Inferior parietal cortex (tissue), 1 donor: ENCODE measurements at regions not wholly inside any gene's neighbourhood (a gene's known extent, or its start where the extent isn't known, plus 50 kb on each side); places are given as distances from the start of the nearest gene placed in this dataset.
"Not testable (repeated sequence)": the region's sequence is repeated elsewhere in the genome, so short reads cannot be mapped to it uniquely, and the experiment has no call there.

Experiments used
- DNase-seq: peaks from one replicate; pipeline ENCODE4 v3.0.0-alpha.2; 2016; ENCODE audit errors: extremely low spot score

- no peak for DNase-seq
These were observed 114.6 kb downstream of the IER5 start for GRCh38 chr1:181202986-181203555.

GRCh38 chr1:181204530-181204929, 116.0 kb downstream of the IER5 start:
- no peak for DNase-seq

GRCh38 chr1:181205901-181206300, 117.4 kb downstream of the IER5 start:
- no peak for DNase-seq

DNA sequence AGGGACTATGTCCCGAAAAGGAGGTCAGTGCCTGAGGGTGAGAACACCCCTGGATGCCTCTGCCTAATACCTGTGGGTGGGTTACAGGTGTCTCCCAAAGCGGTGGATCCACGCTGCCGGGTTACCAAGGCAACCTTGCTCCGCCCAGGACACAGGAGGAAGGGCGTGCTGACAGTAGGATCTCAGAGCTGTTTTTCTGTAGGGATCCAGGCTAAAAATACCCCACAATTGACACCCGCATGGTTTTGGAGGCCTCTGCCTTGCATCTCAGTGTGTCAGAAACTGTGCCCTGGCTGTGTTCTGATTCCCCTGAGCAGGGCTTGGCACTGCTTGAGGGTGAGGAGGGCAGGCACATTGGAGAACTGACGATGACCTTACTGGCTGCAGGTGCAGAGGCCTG, 118.0 kb downstream of the IER5 start:
- DNase-seq, result no peak

GRCh38 chr1:181206979-181207790, 118.7 kb downstream of the IER5 start:
- no peak for DNase-seq

DNA sequence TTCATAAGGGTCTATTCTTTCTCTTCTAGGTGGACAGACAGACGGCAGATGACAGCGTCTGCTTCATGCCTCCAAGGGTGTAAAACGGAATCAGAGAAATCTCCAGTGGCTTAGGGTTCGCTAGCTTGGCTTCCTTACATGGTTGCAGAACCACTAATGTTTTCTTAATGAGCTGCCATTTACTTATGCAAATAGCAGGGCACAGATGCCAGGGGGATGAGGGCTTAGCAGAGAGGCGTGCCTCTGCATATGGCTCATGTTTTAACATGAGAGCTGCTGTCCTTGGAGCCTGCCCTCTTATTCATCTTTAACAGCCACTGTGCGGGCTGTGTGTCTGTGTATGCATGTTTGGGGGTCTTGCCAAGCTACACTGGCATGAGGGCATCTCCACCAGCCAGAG, 119.6 kb downstream of the IER5 start:
- DNase-seq, result no peak

GRCh38 chr1:181208967-181209366, 120.5 kb downstream of the IER5 start:
- no peak for DNase-seq

- DNase-seq, result no peak
These were observed 124.6 kb downstream of the IER5 start for GRCh38 chr1:181213056-181213455.

- no peak for DNase-seq
These were observed 128.1 kb downstream of the IER5 start for GRCh38 chr1:181216591-181216994.

DNA sequence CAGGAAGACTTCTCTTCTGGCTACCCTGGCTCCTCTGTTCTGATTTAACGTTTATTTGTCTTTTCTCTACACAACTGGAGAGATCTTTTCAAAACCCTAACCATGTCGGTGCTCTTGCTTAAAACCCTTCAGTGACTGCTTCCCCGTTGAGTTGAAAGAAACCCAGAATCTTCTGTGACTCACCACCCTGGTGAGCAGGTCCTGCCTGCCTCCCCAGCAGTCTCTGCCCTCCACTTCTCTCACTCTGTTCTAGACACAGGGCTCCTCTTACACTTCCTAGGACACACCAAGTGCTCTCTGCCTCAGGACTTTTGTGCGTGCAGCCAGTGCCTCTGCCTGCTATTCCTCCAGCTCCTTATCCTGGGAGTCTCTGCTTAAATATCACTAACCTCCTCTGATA, 131.4 kb downstream of the IER5 start:
- no peak for DNase-seq

- no peak for DNase-seq
These were observed 132.6 kb downstream of the IER5 start for GRCh38 chr1:181221078-181221477.

GRCh38 chr1:181222972-181223505, 134.5 kb downstream of the IER5 start:
- no peak for DNase-seq

DNA sequence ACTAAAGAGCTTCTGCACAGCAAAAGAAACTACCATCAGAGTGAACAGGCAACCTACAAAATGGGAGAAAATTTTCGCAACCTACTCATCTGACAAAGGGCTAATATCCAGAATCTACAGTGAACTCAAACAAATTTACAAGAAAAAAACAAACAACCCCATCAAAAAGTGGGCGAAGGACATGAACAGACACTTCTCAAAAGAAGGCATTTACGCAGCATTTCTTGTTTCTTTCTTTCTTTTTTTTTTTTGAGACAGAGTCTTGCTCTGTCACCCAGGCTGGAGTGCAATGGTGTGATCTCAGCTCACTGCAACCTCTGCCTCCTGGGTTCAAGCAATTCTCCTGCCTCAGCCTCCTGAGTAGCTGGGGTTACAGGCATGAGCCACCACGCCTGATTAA, 138.2 kb downstream of the IER5 start:
- not testable (repeated sequence) for DNase-seq

- no peak for DNase-seq
These were observed 150.6 kb downstream of the IER5 start for GRCh38 chr1:181239086-181239485.

DNA sequence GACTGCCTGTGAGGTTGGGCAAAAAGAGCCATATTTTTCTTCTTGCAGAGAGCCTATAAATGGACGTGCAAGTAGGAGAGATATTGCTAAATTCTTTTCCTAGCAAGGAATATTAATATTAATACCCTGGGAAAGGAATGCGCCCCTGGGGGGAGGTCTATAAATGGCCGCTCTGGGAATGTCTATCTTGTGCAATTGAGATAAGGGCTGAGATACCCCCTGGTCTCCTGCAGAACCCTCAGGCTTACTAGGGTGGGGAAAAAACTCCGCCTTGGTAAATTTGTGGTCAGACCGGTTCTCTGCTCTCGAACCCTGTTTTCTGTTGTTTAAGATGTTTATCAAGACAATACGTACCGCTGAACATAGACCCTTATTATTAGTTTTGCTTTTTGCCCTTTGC, 157.8 kb downstream of the IER5 start:
- DNase-seq, result not testable (repeated sequence)

GRCh38 chr1:181248361-181248760, 159.9 kb downstream of the IER5 start:
- DNase-seq, result not testable (repeated sequence)

DNA sequence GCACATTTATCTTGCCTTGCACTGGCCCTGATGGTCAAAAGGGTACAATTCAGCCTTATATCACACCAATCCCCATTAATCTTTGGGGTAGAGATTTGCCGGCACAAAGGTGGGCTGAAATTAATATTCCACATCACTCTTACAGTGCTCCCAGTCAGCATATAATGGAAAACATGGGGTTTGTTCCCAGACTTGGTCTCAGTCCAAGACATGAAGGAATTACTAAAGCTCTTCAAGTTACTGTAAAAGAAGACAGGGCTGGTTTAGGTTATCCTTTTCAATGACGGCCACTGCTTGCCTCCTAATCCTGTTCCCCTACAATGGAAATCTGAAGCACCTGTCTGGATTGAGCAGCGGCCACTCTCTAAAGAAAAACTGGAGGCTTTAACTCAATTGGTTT, 160.7 kb downstream of the IER5 start:
- DNase-seq, result no peak

- DNase-seq, result no peak
These were observed 161.5 kb downstream of the IER5 start for GRCh38 chr1:181250038-181250437.

- DNase-seq, result no peak
These were observed 162.7 kb downstream of the IER5 start for GRCh38 chr1:181251001-181251712.

GRCh38 chr1:181251713-181252075, 163.2 kb downstream of the IER5 start:
- DNase-seq, result no peak

DNA sequence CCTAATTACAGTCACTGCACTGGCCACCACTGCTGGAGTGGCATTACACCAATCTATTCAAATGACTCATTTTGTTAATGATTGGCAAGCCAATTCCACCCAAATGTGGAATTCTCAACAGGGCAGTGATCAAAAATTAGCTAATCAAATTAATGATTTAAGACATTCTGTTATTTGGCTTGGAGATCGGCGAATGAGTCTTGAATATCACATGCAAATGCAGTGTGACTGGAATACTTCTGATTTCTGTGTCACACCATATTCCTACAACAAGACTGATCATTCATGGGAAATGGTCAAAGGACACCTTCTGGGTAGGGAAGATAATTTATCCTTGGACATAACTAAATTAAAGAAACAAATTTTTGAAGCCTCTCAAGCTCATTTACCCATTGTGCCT, 165.1 kb downstream of the IER5 start:
- DNase-seq, result not testable (repeated sequence)

DNA sequence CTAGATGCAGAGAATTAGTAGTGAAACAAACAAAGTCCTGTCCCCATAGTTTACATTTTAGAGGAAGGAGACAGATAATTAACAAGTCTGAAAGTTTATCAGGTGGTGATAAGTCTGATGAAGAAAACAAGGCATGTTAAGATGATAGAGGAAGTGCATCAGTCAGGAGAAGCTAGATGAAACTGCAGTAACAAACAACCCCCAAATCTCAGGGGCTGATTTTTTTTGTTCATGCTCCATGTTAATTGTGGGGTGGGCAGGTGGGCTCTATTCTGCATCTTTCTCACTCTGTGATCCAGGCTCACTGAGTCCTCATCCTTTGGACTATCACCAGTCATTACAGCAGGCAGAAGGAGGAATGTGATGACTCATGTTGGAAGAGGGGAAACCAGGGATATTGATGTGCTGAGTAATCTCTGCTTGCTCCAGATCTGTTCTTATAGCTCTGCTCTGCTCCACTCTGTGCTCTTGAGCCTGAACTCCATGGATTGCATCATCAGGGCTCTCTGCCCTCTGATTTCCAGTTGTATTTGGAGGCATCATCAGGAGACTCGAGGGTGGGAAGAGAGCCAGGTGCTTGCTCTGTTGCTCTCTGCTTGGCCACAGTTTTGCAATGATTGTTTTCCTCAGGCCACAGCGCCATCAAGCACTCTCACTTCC, 166.9 kb downstream of the IER5 start:
- no peak for DNase-seq
